NCI-H1930 (cell line): ENCODE measurements at regions not wholly inside any gene's neighbourhood (a gene's known extent, or its start where the extent isn't known, plus 50 kb on each side); places are given as distances from the start of the nearest gene placed in this dataset.

Experiments
- DNase-seq, 2 experiments: peaks; one replicate each; lab custom pipeline; 2025; lab: John Stamatoyannopoulos, UW

DNA sequence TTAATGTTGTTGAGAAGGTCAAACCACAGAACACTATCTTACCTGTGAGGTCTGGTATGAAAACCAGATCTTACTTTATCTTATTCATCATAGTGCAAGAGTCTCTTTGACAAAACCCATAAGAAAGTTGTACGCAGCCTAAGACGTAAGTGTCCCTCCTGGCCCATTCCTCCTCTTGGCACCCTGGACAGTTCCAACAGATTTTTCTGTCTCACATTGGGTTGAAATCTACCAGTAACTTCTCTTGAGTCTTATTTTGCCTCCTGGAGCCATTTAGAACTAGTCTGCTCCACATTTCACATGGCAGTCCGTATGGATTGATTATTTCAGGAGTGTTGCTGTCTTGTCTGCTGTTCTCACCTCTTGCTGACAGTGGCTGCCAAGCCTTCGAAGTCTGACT lies 498.4 kb downstream of the PDCD6IP start:
- no peak for DNase-seq

- DNase-seq = no peak
Measured at GRCh38 chr3:34298653-34299052, 500.2 kb downstream of the PDCD6IP start.

- DNase-seq = no peak
Measured at GRCh38 chr3:34300621-34301020, 502.2 kb downstream of the PDCD6IP start.

GRCh38 chr3:34301313-34301712 lies 502.9 kb downstream of the PDCD6IP start:
- DNase-seq = no peak

- no peak for DNase-seq
Measured at GRCh38 chr3:34305266-34305665, 506.8 kb downstream of the PDCD6IP start.

DNA sequence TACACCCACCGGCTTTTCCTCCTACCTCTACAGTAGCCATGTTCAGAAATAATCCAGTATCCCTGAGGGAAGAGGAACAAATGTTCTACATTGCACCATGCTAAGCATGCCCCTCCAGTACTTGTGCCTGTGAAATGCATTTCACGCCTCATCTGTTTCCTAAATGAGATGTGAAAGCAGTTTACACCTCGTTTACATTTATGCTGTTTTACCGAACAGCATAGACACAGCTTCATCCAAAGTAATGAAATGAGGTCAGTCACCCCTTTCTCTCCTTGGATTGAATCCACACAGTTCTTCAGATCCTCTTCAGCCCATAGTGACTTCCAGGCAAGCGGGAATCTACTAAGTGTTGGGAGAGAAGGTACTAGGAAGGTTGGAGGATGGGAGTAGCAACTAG lies 514.3 kb downstream of the PDCD6IP start:
- DNase-seq = no peak

- DNase-seq = no peak
Measured at GRCh38 chr3:34319881-34320280, 521.5 kb downstream of the PDCD6IP start.

GRCh38 chr3:34323517-34323916 lies 525.1 kb downstream of the PDCD6IP start:
- DNase-seq = no peak

DNA sequence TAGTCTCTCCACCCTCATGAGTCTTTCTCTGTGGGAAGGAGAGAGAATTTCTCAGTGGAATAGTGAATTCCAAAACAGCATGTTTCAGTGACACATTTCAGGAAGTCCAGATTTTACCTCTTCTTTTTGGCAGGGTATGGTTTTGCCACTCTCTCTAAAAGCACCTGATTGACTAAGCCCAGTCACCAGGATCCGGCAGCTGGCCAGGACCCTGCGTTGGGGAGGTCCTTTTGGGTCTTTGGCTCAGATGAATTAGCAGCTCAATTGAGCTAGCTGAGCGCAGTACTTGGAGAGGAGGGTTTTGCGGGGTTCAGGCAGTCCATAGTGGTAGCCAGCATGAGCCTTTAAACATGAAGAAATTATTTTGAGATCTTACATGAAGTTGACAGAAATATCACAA lies 548.2 kb downstream of the PDCD6IP start:
- no peak for DNase-seq

- DNase-seq = no peak
Measured at GRCh38 chr3:34351882-34352777, 553.7 kb downstream of the PDCD6IP start.

GRCh38 chr3:34352778-34353331 lies 554.4 kb downstream of the PDCD6IP start:
- no peak for DNase-seq

DNA sequence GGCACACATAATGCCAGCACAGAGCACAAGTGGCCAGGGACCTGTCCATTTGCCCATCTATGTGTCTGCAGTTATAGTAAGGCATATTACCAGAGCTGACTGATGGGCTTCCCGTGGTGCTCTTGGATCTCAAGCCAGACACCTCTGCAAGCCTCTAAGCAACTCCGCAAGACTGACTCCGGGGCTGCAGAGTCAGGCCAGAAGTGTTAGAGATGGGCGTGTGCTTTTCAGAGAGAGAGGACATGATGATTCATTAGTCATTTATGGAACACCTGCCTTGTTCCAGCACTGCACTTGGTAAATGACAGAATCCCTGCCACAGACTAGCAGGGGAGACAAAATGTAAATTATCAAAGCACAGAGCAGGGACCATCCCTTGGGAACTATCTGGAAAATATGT lies 559.0 kb downstream of the PDCD6IP start:
- no peak for DNase-seq

DNA sequence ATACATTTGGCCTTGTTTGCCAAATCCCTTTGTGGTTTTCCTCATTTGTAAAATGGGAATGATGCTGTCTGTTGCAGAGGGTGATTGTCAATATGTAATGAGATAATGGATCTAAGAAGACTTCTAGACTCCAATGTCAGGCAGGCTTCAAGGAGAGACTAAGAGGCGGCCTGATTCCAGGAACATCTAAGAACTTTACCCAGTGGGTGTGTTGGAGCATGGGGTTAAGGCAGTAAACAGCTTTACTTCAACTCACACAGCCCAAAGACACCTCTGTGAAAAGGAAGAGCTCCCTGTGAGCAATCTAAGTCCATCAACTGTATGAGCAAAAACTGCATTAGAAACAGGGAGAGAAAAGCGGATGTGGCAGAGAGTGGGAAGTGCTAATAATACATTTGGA lies 560.6 kb downstream of the PDCD6IP start:
- DNase-seq = no peak

DNA sequence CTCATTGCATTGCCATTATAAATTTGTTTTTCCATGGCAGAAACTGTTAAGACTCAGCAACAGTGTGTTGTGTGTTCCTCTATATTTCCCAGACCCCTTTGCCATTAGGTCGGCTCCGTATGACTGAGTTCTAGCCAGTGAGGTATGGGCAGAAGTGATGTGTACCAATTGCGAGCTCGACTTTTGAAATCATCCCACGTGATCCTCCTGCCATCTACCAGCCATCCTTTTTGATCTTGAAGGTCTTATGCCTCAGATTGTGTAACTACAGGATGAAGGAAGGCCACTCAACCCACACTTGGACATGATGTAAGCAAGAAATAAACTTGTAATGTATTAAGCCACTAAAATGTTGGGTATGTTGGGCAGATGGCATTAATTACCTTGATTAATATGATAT lies 562.3 kb downstream of the PDCD6IP start:
- DNase-seq = no peak

DNA sequence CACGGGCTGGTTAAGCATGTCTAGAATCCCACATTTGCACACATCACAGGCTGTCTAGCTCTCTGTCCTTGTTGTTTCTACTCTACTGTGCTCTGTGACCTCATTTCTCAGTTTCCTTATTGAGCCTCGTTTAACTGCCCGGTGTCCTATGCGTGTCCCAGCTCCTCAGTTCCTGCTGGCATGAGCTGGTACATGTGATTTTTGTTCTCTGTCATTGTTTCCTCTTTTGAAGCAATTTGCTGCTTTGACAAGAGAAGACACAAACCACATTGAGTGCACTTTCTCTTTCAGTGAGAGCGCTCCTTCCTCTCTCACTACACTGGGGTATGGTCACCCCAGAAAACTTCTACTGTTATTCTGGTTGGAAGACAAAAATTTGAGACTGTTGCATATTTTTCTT lies 563.5 kb downstream of the PDCD6IP start:
- DNase-seq = no peak

DNA sequence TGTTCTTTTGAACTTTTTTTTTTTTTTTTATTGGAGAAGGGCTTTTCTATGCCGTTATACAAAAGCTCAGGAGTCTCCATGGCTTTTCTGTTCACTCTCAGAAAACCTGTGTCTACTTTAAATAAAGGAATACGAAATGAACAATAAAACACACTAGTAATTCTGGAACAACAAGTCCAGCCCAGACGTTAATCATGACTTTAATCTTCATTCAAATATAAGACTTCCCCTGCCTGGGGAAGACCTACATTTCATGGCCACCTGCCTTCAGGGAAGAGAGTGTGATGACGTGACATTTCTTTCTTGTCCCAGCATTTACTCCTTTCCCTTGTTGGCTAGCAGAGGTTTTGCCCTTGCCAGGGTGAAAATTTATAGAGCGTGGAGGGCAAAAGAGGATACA lies 564.5 kb downstream of the PDCD6IP start:
- no peak for DNase-seq

- DNase-seq = no peak
Measured at GRCh38 chr3:34363881-34364280, 565.5 kb downstream of the PDCD6IP start.

- no peak for DNase-seq
Measured at GRCh38 chr3:34364335-34364734, 565.9 kb downstream of the PDCD6IP start.

GRCh38 chr3:34365231-34365630 lies 566.8 kb downstream of the PDCD6IP start:
- DNase-seq = no peak

DNA sequence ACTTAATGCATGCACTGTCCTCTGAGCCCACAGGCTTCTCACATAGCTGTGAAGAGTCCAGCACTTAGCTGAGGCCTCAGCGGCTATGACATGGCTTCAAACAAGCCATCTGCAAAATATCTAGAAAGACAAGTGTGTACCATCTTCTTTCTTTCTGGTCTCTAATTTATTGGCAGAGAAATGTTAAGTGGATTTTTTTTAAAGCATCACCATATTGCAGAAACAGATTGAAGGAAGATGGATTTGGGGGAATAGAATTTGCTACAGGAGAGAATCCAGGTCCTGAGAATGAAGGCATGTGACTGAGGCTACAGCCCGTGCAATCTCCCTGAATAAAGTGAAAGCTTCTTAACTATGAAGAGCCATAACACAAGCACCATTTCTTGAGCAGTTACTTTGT lies 567.3 kb downstream of the PDCD6IP start:
- DNase-seq = no peak

- DNase-seq = no peak
Measured at GRCh38 chr3:34367521-34367920, 569.1 kb downstream of the PDCD6IP start.

DNA sequence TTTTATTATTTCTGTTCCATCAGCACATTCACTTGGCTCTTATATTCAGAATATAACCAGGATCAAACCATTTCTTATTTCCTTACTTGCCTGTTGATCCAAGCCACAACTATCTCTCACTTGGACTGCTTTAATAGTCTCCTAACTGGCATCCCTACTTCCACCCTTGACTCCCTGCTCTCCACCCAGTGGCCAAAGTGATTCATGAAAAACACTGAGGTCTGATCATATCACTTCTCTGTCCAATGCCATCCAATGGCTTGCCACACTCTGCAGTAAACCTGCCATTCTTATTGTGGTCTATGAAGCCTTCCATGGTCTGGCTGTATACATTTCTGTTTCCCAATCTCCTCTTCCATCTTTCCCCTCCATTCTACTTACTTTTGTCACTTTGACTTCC lies 576.1 kb downstream of the PDCD6IP start:
- DNase-seq = no peak

DNA sequence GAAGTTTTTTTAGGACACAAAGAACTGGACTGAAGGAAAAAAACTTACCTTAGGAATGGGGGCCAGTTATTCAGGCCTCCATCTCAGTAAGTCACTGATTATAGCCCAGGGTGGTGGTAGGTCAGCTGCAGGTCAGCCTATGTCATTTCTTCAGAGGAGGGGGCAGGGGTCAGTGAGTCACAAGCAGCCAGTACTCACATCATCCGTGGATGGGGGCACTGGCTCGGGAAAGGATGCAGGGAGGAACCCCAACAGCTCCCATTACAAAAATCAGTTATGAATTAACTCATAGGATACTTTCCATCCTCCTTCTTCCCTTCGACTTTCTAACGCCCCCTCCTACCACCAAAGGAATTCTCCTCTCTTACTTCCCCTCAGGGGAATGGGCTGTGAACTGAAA lies 578.3 kb downstream of the PDCD6IP start:
- no peak for DNase-seq

DNA sequence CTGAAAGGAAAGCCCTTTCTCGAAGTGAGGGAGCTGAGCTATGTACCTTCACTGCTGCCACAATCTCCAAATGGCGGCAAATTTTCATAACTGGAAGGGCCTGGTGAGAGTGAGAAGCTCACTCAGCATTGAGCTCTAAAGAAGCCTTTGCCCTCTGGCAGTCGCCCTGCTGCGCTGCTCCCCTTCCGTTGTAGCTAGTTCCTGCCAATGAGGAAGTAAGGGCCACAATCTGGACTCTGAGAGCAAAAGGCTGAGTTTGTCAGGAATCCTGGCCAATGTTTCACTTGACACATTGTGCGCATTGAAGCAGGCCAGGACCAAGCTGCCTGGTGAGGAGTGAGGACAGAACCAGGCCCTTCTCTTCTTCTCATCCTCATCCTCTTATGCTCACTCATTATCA lies 579.5 kb downstream of the PDCD6IP start:
- DNase-seq = no peak
